Keratinocyte (primary cell): ENCODE measurements at regions not wholly inside any gene's neighbourhood (a gene's known extent, or its start where the extent isn't known, plus 50 kb on each side); places are given as distances from the start of the nearest gene placed in this dataset.

ENCODE experiments used
- DNase-seq: peaks from one replicate; pipeline ENCODE4 v3.0.0-alpha.2; 2011; ENCODE audit warnings: low read depth, missing footprints, low spot score
- FAIRE-seq: peaks from 2 replicates; lab custom pipeline; 2011; peaks lifted over from hg19 to GRCh38; lab: Jason Lieb, UNC
- H2AFZ ChIP-seq: 2 replicates; pipeline ENCODE4 v1.6.0; 2012; ENCODE audit warnings: low read length, control low read depth, inconsistent platforms; ENCODE audit not compliant: control insufficient read depth
- H3K27ac ChIP-seq: 2 replicates; pipeline ENCODE4 v1.5.1; 2011; ENCODE audit warnings: low read length; ENCODE audit not compliant: control insufficient read depth, insufficient read depth
- H3K27me3 ChIP-seq: 3 replicates; pipeline ENCODE4 v1.6.0; 2011; ENCODE audit warnings: low read length; ENCODE audit not compliant: control insufficient read depth, insufficient read depth; ENCODE audit errors: extremely low read depth
- H3K36me3 ChIP-seq, 2 experiments: 2 replicates in 1 of 2; 3 replicates in 1 of 2; pipeline ENCODE4 v1.5.1; 2011; ENCODE audit warnings: low read length in 2 of 2, mild to moderate bottlenecking in 1 of 2; ENCODE audit not compliant: control insufficient read depth in 2 of 2, insufficient read depth in 2 of 2; ENCODE audit errors: extremely low read depth in 1 of 2
- H3K4me1 ChIP-seq: 3 replicates; pipeline ENCODE4 v1.5.1; 2011; ENCODE audit warnings: low read length; ENCODE audit not compliant: control insufficient read depth, insufficient read depth; ENCODE audit errors: extremely low read depth
- H3K4me2 ChIP-seq: 3 replicates; pipeline ENCODE4 v1.6.0; 2011; ENCODE audit warnings: low read depth, low read length; ENCODE audit not compliant: control insufficient read depth, insufficient read depth; ENCODE audit errors: extremely low read depth
- H3K4me3 ChIP-seq, 3 experiments: fragments of 200-600 bp in 1 of 3; sonication (generic) in 1 of 3; 2 replicates in 2 of 3; 3 replicates in 1 of 3; pipeline ENCODE4 v1.5.1; 2011 to 2016; ENCODE audit warnings: low read length in 3 of 3, mild to moderate bottlenecking in 3 of 3, control low read depth in 2 of 3, inconsistent platforms in 1 of 3, low read depth in 1 of 3, mixed read lengths in 1 of 3, mixed run types in 1 of 3, moderate library complexity in 1 of 3; ENCODE audit not compliant: control insufficient read depth in 2 of 3, insufficient read depth in 2 of 3; ENCODE audit errors: extremely low read depth in 1 of 3
- H3K79me2 ChIP-seq: 2 replicates; pipeline ENCODE4 v1.6.0; 2012; ENCODE audit warnings: low read length; ENCODE audit not compliant: control insufficient read depth, insufficient read depth
- H3K9ac ChIP-seq: 3 replicates; pipeline ENCODE4 v1.6.0; 2011; ENCODE audit warnings: low read length; ENCODE audit not compliant: control insufficient read depth, insufficient read depth; ENCODE audit errors: extremely low read depth
- H3K9me1 ChIP-seq: 3 replicates; pipeline ENCODE4 v1.6.0; 2011; ENCODE audit warnings: low read length; ENCODE audit not compliant: control insufficient read depth, insufficient read depth; ENCODE audit errors: extremely low read depth
- H3K9me3 ChIP-seq: 2 replicates; pipeline ENCODE4 v1.5.1; 2012; ENCODE audit warnings: low read depth, low read length; ENCODE audit not compliant: control insufficient read depth
- H4K20me1 ChIP-seq: 3 replicates; pipeline ENCODE4 v1.6.0; 2011; ENCODE audit warnings: low read length; ENCODE audit not compliant: control insufficient read depth, insufficient read depth; ENCODE audit errors: extremely low read depth
- EZH2 ChIP-seq: IDR thresholded peaks from one replicate; pipeline ENCODE4 v1.6.1; 2012; ENCODE audit warnings: inconsistent platforms, mild to moderate bottlenecking, low read length, moderate library complexity
- dilution Hi-C: fragments of 300-500 bp; cut with MboI; formaldehyde crosslinking; loops from one replicate; pipeline ENCODE4 v1.7.0; 2020; ENCODE audit warnings: low sequenced_read_pairs; ENCODE audit not compliant: extremely low pct_ligation_motif_present
- TF ChIP-seq, protein P1 (sequence below), 3 experiments: IDR thresholded peaks in 1 of 3; conservative IDR thresholded peaks in 1 of 3; optimal IDR thresholded peaks in 1 of 3; 2 replicates in 2 of 3; 3 replicates in 1 of 3; pipeline versions ENCODE3 to v1.5.1; 2011; ENCODE audit warnings: low read length in 3 of 3, mild to moderate bottlenecking in 3 of 3, moderate library complexity in 2 of 3, control low read depth in 1 of 3, inconsistent platforms in 1 of 3; ENCODE audit not compliant: insufficient read depth in 2 of 3; ENCODE audit errors: extremely low read depth in 1 of 3

DNA sequence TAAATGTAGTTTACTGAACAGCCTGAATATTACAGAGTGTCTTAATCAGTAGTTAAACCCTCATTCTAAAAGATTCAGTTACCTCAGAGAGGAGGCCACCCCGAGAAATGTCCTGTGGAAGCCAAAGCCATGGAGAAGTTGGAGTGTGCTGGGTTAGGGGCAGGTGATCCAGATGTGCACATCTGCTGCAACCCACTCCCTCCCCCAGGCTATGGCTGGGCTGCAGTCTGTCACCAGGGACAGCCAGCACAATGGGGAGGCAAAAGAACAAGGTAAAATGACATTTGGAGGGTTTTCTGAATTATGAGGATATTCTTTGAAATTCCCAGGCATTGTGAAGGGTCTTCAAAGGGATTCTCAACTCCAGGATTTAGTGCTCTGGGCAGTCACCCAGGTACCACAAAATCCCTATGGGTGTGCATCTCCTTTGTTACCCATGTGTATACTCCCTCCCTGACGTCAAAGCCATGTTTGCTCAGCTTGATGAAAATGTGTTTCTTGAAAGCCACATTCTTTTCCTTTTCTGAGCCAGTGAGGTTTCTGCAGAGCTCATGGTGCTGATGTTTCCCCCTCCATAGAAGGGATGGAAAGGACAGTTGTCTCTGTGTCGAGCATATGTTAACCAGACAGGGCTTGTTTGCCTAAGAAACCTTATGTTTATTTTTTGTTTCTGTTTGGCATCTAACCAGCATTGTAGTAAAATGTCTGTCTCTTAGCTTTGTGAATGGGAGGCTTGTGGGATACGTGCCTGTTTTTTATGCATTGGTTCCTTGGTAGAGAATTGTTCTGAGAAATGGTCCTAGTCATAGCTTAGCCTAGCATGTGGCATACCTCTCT is 212.3 kb upstream of the TBX18 start:
- Histone ChIP-seq H3K9ac (no peak overlapping the region), H3K79me2 (no peaks in the 10 kb centered on the region), H3K4me1 (no peaks in the 10 kb centered on the region), H4K20me1 (no peaks in the 10 kb centered on the region), H3K9me1 (no peaks in the 10 kb centered on the region), H3K4me3 (no peak overlapping the region), H2AFZ (no peak overlapping the region), H3K4me2 (no peak overlapping the region), H3K27me3 (no peaks in the 10 kb centered on the region), H3K36me3 (no peaks in the 10 kb centered on the region), H3K9me3 (no peaks in the 10 kb centered on the region), H3K27ac (no peak overlapping the region)
- DNase-seq (no peak), FAIRE-seq (no peak)
- TF ChIP-seq EZH2 = no peak
- TF ChIP-seq, protein P1, sequence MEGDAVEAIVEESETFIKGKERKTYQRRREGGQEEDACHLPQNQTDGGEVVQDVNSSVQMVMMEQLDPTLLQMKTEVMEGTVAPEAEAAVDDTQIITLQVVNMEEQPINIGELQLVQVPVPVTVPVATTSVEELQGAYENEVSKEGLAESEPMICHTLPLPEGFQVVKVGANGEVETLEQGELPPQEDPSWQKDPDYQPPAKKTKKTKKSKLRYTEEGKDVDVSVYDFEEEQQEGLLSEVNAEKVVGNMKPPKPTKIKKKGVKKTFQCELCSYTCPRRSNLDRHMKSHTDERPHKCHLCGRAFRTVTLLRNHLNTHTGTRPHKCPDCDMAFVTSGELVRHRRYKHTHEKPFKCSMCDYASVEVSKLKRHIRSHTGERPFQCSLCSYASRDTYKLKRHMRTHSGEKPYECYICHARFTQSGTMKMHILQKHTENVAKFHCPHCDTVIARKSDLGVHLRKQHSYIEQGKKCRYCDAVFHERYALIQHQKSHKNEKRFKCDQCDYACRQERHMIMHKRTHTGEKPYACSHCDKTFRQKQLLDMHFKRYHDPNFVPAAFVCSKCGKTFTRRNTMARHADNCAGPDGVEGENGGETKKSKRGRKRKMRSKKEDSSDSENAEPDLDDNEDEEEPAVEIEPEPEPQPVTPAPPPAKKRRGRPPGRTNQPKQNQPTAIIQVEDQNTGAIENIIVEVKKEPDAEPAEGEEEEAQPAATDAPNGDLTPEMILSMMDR (optimal IDR thresholded peaks at IDR 0.05 in 1 of 3, IDR thresholded peaks at IDR 0.05 in 1 of 3, conservative IDR thresholded peaks at IDR 0.05 in 1 of 3; ENCODE audit: extremely low read depth in 1 of 3, insufficient read depth in 2 of 3, low read length in 3 of 3) = no peak
- dilution Hi-C loops = no loop called here

DNA sequence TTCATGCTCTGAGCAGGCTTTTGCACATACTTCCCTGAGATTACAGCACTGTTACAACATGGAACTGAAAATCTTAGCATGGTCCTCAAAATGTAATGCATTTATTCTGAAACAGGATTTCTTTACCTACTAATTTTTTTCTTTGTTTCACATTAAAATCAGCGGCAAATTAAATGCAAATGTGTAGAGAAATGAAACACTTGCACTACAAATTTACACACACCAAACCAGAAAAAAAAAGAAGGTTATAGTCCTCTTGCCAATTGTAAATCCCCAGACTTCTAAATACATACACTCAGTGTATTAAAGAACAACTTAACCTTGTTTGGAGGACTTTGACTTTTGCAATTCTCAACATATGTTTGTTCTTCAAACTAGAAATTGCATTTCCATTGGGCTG is 210.9 kb upstream of the TBX18 start:
- DNase-seq = no peak
- Histone ChIP-seq H3K4me2 (no peak overlapping the region), H3K27me3 (no peaks in the 10 kb centered on the region), H3K79me2 (no peaks in the 10 kb centered on the region), H3K36me3 (no peaks in the 10 kb centered on the region), H3K4me3 (no peak overlapping the region), H3K9ac (no peak overlapping the region), H3K4me1 (no peaks in the 10 kb centered on the region), H3K9me3 (no peaks in the 10 kb centered on the region), H3K27ac (no peak overlapping the region), H4K20me1 (no peaks in the 10 kb centered on the region), H2AFZ (no peak overlapping the region), H3K9me1 (no peaks in the 10 kb centered on the region)
- TF ChIP-seq, protein P1 (optimal IDR thresholded peaks at IDR 0.05 in 1 of 3, IDR thresholded peaks at IDR 0.05 in 1 of 3, conservative IDR thresholded peaks at IDR 0.05 in 1 of 3; ENCODE audit: extremely low read depth in 1 of 3, insufficient read depth in 2 of 3, low read length in 3 of 3) = no peak
- no peak for TF ChIP-seq EZH2
- dilution Hi-C loops = no loop called here
- no peak for FAIRE-seq
